GM18520 (cell line): ENCODE measurements at regions not wholly inside any gene's neighbourhood (a gene's known extent, or its start where the extent isn't known, plus 50 kb on each side); places are given as distances from the start of the nearest gene placed in this dataset.
"Not testable (repeated sequence)": the region's sequence is repeated elsewhere in the genome, so short reads cannot be mapped to it uniquely, and the experiment has no call there.

Experiments used
- ATAC-seq: cut with Tn5 transposase; IDR thresholded peaks from one replicate; pipeline ENCODE4 v1.9.1; 2021; ENCODE audit not compliant: unreplicated experiment

- ATAC-seq, result not testable (repeated sequence)
Measured at GRCh38 chr10:109307102-109307501, 616.2 kb downstream of the XPNPEP1 start.

- ATAC-seq, result no peak
Measured at GRCh38 chr10:109306698-109307097, 616.6 kb downstream of the XPNPEP1 start.

GRCh38 chr10:109287858-109288257 lies 635.5 kb downstream of the XPNPEP1 start:
- ATAC-seq, result no peak

GRCh38 chr10:109282510-109282909 lies 640.8 kb downstream of the XPNPEP1 start:
- no peak for ATAC-seq

- no peak for ATAC-seq
Measured at GRCh38 chr10:109281347-109281746, 642.0 kb downstream of the XPNPEP1 start.

GRCh38 chr10:109280837-109281236 lies 642.5 kb downstream of the XPNPEP1 start:
- no peak for ATAC-seq

GRCh38 chr10:109277456-109277855 lies 645.9 kb downstream of the XPNPEP1 start:
- ATAC-seq, result no peak

- no peak for ATAC-seq
Measured at GRCh38 chr10:109275960-109276359, 647.4 kb downstream of the XPNPEP1 start.

GRCh38 chr10:109274681-109275080 lies 648.6 kb downstream of the XPNPEP1 start:
- ATAC-seq, result no peak

GRCh38 chr10:109270173-109270572 lies 653.1 kb downstream of the XPNPEP1 start:
- ATAC-seq, result no peak

GRCh38 chr10:109264004-109264403 lies 659.3 kb downstream of the XPNPEP1 start:
- no peak for ATAC-seq

- ATAC-seq, result no peak
Measured at GRCh38 chr10:109261231-109261630, 662.1 kb downstream of the XPNPEP1 start.

GRCh38 chr10:109259293-109259692 lies 664.0 kb downstream of the XPNPEP1 start:
- no peak for ATAC-seq

GRCh38 chr10:109253306-109253705 lies 670.0 kb downstream of the XPNPEP1 start:
- ATAC-seq, result no peak

GRCh38 chr10:109250152-109250551 lies 673.2 kb downstream of the XPNPEP1 start:
- no peak for ATAC-seq

- no peak for ATAC-seq
Measured at GRCh38 chr10:109247814-109248213, 675.5 kb downstream of the XPNPEP1 start.

GRCh38 chr10:109245821-109246220 lies 677.5 kb downstream of the XPNPEP1 start:
- no peak for ATAC-seq

- no peak for ATAC-seq
Measured at GRCh38 chr10:109239371-109239770, 683.9 kb downstream of the XPNPEP1 start.

- no peak for ATAC-seq
Measured at GRCh38 chr10:109237682-109238081, 685.6 kb downstream of the XPNPEP1 start.

- no peak for ATAC-seq
Measured at GRCh38 chr10:109237050-109237449, 686.3 kb downstream of the XPNPEP1 start.

GRCh38 chr10:109223533-109223932 lies 699.8 kb downstream of the XPNPEP1 start:
- ATAC-seq, result not testable (repeated sequence)

GRCh38 chr10:109219935-109220605 lies 703.2 kb downstream of the XPNPEP1 start:
- ATAC-seq, result no peak

- no peak for ATAC-seq
Measured at GRCh38 chr10:109218207-109218606, 705.1 kb downstream of the XPNPEP1 start.
